ENCODE measurements at regions not wholly inside any gene's neighbourhood (a gene's known extent, or its start where the extent isn't known, plus 50 kb on each side); places are given as distances from the start of the nearest gene placed in this dataset.

- TF ChIP-seq ZNF462 (CRISPR knock-in tag; IDR thresholded peaks at IDR 0.05) (no peak), REST (IDR thresholded peaks at IDR 0.05; ENCODE audit: unreplicated experiment) (no peak), ZNF331 (CRISPR knock-in tag; IDR thresholded peaks at IDR 0.05; ENCODE audit: low read depth) (no peak), POLR2AphosphoS5 (IDR thresholded peaks at IDR 0.05; ENCODE audit: low read depth) (no peak)
Measured at GRCh38 chr12:92457458-92458180, 245.2 kb upstream of the PLEKHG7 start (continued).

- Histone ChIP-seq H3K4me1 (ENCODE audit: insufficient read depth) (no peaks in the 10 kb centered on the region), H3K36me3 (ENCODE audit: insufficient read depth) (no peaks in the 10 kb centered on the region), H3K4me3 (no peak overlapping the region), H2AFZ (no peak overlapping the region), H3K79me2 (replicated peaks; ENCODE audit: insufficient read depth) (no peaks in the 10 kb centered on the region), H3F3A (replicated peaks; ENCODE audit: low read depth) (no peaks in the 10 kb centered on the region), H3K27me3 (ENCODE audit: insufficient read depth) (no peaks in the 10 kb centered on the region), H3K4me2 (no peak overlapping the region), H3K9me2 (ENCODE audit: insufficient read depth) (peaks cover 21% of the 10 kb centered on the region), H4K20me1 (replicated peaks; ENCODE audit: insufficient read depth) (no peaks in the 10 kb centered on the region), H3K27ac (ENCODE audit: low read depth) (no peak overlapping the region)
- H3K9me3 Mint-ChIP-seq, result no peaks in the 10 kb centered on the region; the same call in 2 of the 3 replicates
- H3K27ac Mint-ChIP-seq, result no peak overlapping the region
- peaks cover 1% of the 10 kb centered on the region for H3K27me3 Mint-ChIP-seq (ENCODE audit: insufficient read depth, low read depth, poor library complexity)
- DNase-seq (ENCODE audit: low spot score), result no peak
- H3K36me3 Mint-ChIP-seq (ENCODE audit: low read depth), result peaks cover 3% of the 10 kb centered on the region; the same call in 2 of the 3 replicates
- no peak overlapping the region for H3K4me3 Mint-ChIP-seq
- ATAC-seq, result no peak
- no peaks in the 10 kb centered on the region for H3K4me1 Mint-ChIP-seq
- no peak for TF ChIP-seq POLR2AphosphoS5 (IDR thresholded peaks at IDR 0.05; ENCODE audit: low read depth)
- TF ChIP-seq JUNB (IDR thresholded peaks at IDR 0.05; ENCODE audit: unreplicated experiment), result no peak
- TF ChIP-seq EZH2 (IDR thresholded peaks at IDR 0.05; ENCODE audit: low read depth, unreplicated experiment), result no peak
- no peak for TF ChIP-seq ETS1 (IDR thresholded peaks at IDR 0.05)
- no peak for TF ChIP-seq ZNF114 (CRISPR knock-in tag; IDR thresholded peaks at IDR 0.05)
- TF ChIP-seq ZNF331 (CRISPR knock-in tag; IDR thresholded peaks at IDR 0.05; ENCODE audit: low read depth), result no peak
- TF ChIP-seq REST (IDR thresholded peaks at IDR 0.05; ENCODE audit: unreplicated experiment), result no peak
- no peak for TF ChIP-seq STAT1 (IDR thresholded peaks at IDR 0.05; ENCODE audit: unreplicated experiment)
- TF ChIP-seq NANOG (IDR thresholded peaks at IDR 0.05; ENCODE audit: borderline replicate concordance), result no peak
Measured at GRCh38 chr12:92452763-92453162, 250.0 kb upstream of the PLEKHG7 start.

All from GM23338 (cell line).